ENCODE measurements at regions not wholly inside any gene's neighbourhood (a gene's known extent, or its start where the extent isn't known, plus 50 kb on each side); places are given as distances from the start of the nearest gene placed in this dataset.

GRCh38 chr9:69955536-69956355 is 87.9 kb upstream of the MAMDC2 start:
- Mint-ChIP-seq H3K36me3 (ENCODE audit: low read depth) (no peaks in the 10 kb centered on the region), H3K4me1 (ENCODE audit: low read depth) (no peaks in the 10 kb centered on the region), H3K9me3 (no peaks in the 10 kb centered on the region), H3K27me3 (ENCODE audit: insufficient read depth) (peaks cover 3% of the 10 kb centered on the region), H3K27ac (no peak overlapping the region), H3K4me3 (no peak overlapping the region)
- DNase-seq (ENCODE audit: low spot score) = no peak
- intact Hi-C loops (cut with micrococcal nuclease) = no loop called here

- Mint-ChIP-seq H3K27me3 (ENCODE audit: insufficient read depth) (peaks cover 2% of the 10 kb centered on the region), H3K36me3 (ENCODE audit: low read depth) (no peaks in the 10 kb centered on the region), H3K27ac (no peak overlapping the region), H3K9me3 (no peaks in the 10 kb centered on the region), H3K4me3 (no peak overlapping the region), H3K4me1 (ENCODE audit: low read depth) (no peaks in the 10 kb centered on the region)
- intact Hi-C loops (cut with micrococcal nuclease) = no loop called here
- no peak for DNase-seq (ENCODE audit: low spot score)
Observed at GRCh38 chr9:69961843-69962242, 81.8 kb upstream of the MAMDC2 start.

- DNase-seq (ENCODE audit: low spot score) = no peak
- no peaks in the 10 kb centered on the region for H3K4me1 Mint-ChIP-seq (ENCODE audit: low read depth)
- intact Hi-C loops (cut with micrococcal nuclease) = no loop called here
- peaks cover 2% of the 10 kb centered on the region for H3K27me3 Mint-ChIP-seq (ENCODE audit: insufficient read depth)
- no peak overlapping the region for H3K27ac Mint-ChIP-seq
- no peak overlapping the region for H3K4me3 Mint-ChIP-seq
- no peaks in the 10 kb centered on the region for H3K9me3 Mint-ChIP-seq
- no peaks in the 10 kb centered on the region for H3K36me3 Mint-ChIP-seq (ENCODE audit: low read depth)
Observed at GRCh38 chr9:69963803-69964202, 79.8 kb upstream of the MAMDC2 start.

GRCh38 chr9:69964446-69964845 is 79.2 kb upstream of the MAMDC2 start:
- Mint-ChIP-seq H3K9me3 (no peaks in the 10 kb centered on the region), H3K4me1 (ENCODE audit: low read depth) (no peaks in the 10 kb centered on the region), H3K27me3 (ENCODE audit: insufficient read depth) (peaks cover 2% of the 10 kb centered on the region), H3K27ac (no peak overlapping the region), H3K4me3 (no peak overlapping the region), H3K36me3 (ENCODE audit: low read depth) (no peaks in the 10 kb centered on the region)
- DNase-seq (ENCODE audit: low spot score) = no peak
- intact Hi-C loops (cut with micrococcal nuclease) = no loop called here

GRCh38 chr9:69965416-69966145 is 78.1 kb upstream of the MAMDC2 start:
- no peaks in the 10 kb centered on the region for H3K36me3 Mint-ChIP-seq (ENCODE audit: low read depth)

GRCh38 chr9:69967344-69967743 is 76.3 kb upstream of the MAMDC2 start:
- H3K27ac Mint-ChIP-seq = no peak overlapping the region
- no peak overlapping the region for H3K4me3 Mint-ChIP-seq
- H3K27me3 Mint-ChIP-seq (ENCODE audit: insufficient read depth) = peaks cover 4% of the 10 kb centered on the region
- no peaks in the 10 kb centered on the region for H3K9me3 Mint-ChIP-seq
- intact Hi-C loops (cut with micrococcal nuclease) = no loop called here
- no peaks in the 10 kb centered on the region for H3K4me1 Mint-ChIP-seq (ENCODE audit: low read depth)
- no peak for DNase-seq (ENCODE audit: low spot score)
- H3K36me3 Mint-ChIP-seq (ENCODE audit: low read depth) = no peaks in the 10 kb centered on the region

More at GRCh38 chr9:69965416-69966145, 78.1 kb upstream of the MAMDC2 start:
- Mint-ChIP-seq H3K4me1 (ENCODE audit: low read depth) (no peaks in the 10 kb centered on the region), H3K27ac (no peak overlapping the region), H3K4me3 (no peak overlapping the region), H3K9me3 (no peaks in the 10 kb centered on the region), H3K27me3 (ENCODE audit: insufficient read depth) (peaks cover 2% of the 10 kb centered on the region)
- intact Hi-C loops (cut with micrococcal nuclease) = no loop called here
- DNase-seq (ENCODE audit: low spot score) = no peak

- no peaks in the 10 kb centered on the region for H3K36me3 Mint-ChIP-seq (ENCODE audit: low read depth)
- H3K9me3 Mint-ChIP-seq = no peaks in the 10 kb centered on the region
- DNase-seq (ENCODE audit: low spot score) = no peak
- intact Hi-C loops (cut with micrococcal nuclease) = loop anchor here (10.0 kb wide), 1 partner anchor 255 kb away; no protein-coding TSS in a partner anchor
- peaks cover 4% of the 10 kb centered on the region for H3K27me3 Mint-ChIP-seq (ENCODE audit: insufficient read depth)
- no peaks in the 10 kb centered on the region for H3K4me1 Mint-ChIP-seq (ENCODE audit: low read depth)
- no peak overlapping the region for H3K4me3 Mint-ChIP-seq
- no peak overlapping the region for H3K27ac Mint-ChIP-seq
Observed at GRCh38 chr9:69970001-69970533, 73.6 kb upstream of the MAMDC2 start.

- intact Hi-C loops (cut with micrococcal nuclease) = loop anchor here (1.0 to 10.0 kb wide), 3 partner anchors 39 to 253 kb away; no protein-coding TSS in a partner anchor
- Mint-ChIP-seq H3K27ac (no peak overlapping the region), H3K9me3 (no peaks in the 10 kb centered on the region), H3K4me1 (ENCODE audit: low read depth) (no peaks in the 10 kb centered on the region), H3K27me3 (ENCODE audit: insufficient read depth) (peaks cover 4% of the 10 kb centered on the region), H3K36me3 (ENCODE audit: low read depth) (no peaks in the 10 kb centered on the region), H3K4me3 (no peak overlapping the region)
- DNase-seq (ENCODE audit: low spot score) = peak; percentile 15
Observed at GRCh38 chr9:69971643-69972449, 71.8 kb upstream of the MAMDC2 start.

GRCh38 chr9:69975681-69976080 is 68.0 kb upstream of the MAMDC2 start:
- H3K4me3 Mint-ChIP-seq = no peak overlapping the region
- peaks cover 6% of the 10 kb centered on the region for H3K27me3 Mint-ChIP-seq (ENCODE audit: insufficient read depth)
- no peaks in the 10 kb centered on the region for H3K36me3 Mint-ChIP-seq (ENCODE audit: low read depth)
- no peak overlapping the region for H3K27ac Mint-ChIP-seq
- H3K4me1 Mint-ChIP-seq (ENCODE audit: low read depth) = no peaks in the 10 kb centered on the region
- H3K9me3 Mint-ChIP-seq = no peaks in the 10 kb centered on the region
- intact Hi-C loops (cut with micrococcal nuclease) = loop anchor here (10.0 kb wide), 1 partner anchor 249 kb away; no protein-coding TSS in a partner anchor
- no peak for DNase-seq (ENCODE audit: low spot score)

- Mint-ChIP-seq H3K4me3 (no peak overlapping the region), H3K9me3 (no peaks in the 10 kb centered on the region), H3K27ac (no peak overlapping the region), H3K36me3 (ENCODE audit: low read depth) (no peaks in the 10 kb centered on the region), H3K4me1 (ENCODE audit: low read depth) (no peaks in the 10 kb centered on the region), H3K27me3 (ENCODE audit: insufficient read depth) (peaks cover 6% of the 10 kb centered on the region)
- DNase-seq (ENCODE audit: low spot score) = no peak
- intact Hi-C loops (cut with micrococcal nuclease) = loop anchor here (10.0 kb wide), 1 partner anchor 249 kb away; no protein-coding TSS in a partner anchor
Observed at GRCh38 chr9:69976152-69976551, 67.5 kb upstream of the MAMDC2 start.

- Mint-ChIP-seq H3K4me1 (ENCODE audit: low read depth) (no peaks in the 10 kb centered on the region), H3K27me3 (ENCODE audit: insufficient read depth) (peaks cover 5% of the 10 kb centered on the region), H3K27ac (no peak overlapping the region), H3K9me3 (no peaks in the 10 kb centered on the region), H3K4me3 (no peak overlapping the region), H3K36me3 (ENCODE audit: low read depth) (no peaks in the 10 kb centered on the region)
- intact Hi-C loops (cut with micrococcal nuclease) = no loop called here
- DNase-seq (ENCODE audit: low spot score) = no peak
Observed at GRCh38 chr9:69980041-69980440, 63.6 kb upstream of the MAMDC2 start.

- no peaks in the 10 kb centered on the region for H3K36me3 Mint-ChIP-seq (ENCODE audit: low read depth)
- no peaks in the 10 kb centered on the region for H3K9me3 Mint-ChIP-seq
- H3K4me3 Mint-ChIP-seq = no peak overlapping the region
- no peak for DNase-seq (ENCODE audit: low spot score)
- intact Hi-C loops (cut with micrococcal nuclease) = no loop called here
- H3K27ac Mint-ChIP-seq = no peak overlapping the region
- H3K4me1 Mint-ChIP-seq (ENCODE audit: low read depth) = no peaks in the 10 kb centered on the region
- peaks cover 5% of the 10 kb centered on the region for H3K27me3 Mint-ChIP-seq (ENCODE audit: insufficient read depth)
Observed at GRCh38 chr9:69980591-69980990, 63.1 kb upstream of the MAMDC2 start.
